NCI-H1436 (cell line): ENCODE measurements at regions not wholly inside any gene's neighbourhood (a gene's known extent, or its start where the extent isn't known, plus 50 kb on each side); places are given as distances from the start of the nearest gene placed in this dataset.

Source experiments
- DNase-seq: peaks from one replicate; lab custom pipeline; 2025; lab: John Stamatoyannopoulos, UW

GRCh38 chr3:106700981-106701380 is 676.3 kb upstream of the CCDC54 start:
- no peak for DNase-seq

- DNase-seq = no peak
Observed at GRCh38 chr3:106703524-106703923, 673.7 kb upstream of the CCDC54 start.

- DNase-seq = no peak
Observed at GRCh38 chr3:106707347-106707746, 669.9 kb upstream of the CCDC54 start.

- DNase-seq = no peak
Observed at GRCh38 chr3:106710596-106710995, 666.6 kb upstream of the CCDC54 start.

GRCh38 chr3:106711650-106712049 is 665.6 kb upstream of the CCDC54 start:
- DNase-seq = no peak

- DNase-seq = no peak
Observed at GRCh38 chr3:106714400-106714799, 662.8 kb upstream of the CCDC54 start.

- DNase-seq = no peak
Observed at GRCh38 chr3:106715286-106715685, 662.0 kb upstream of the CCDC54 start.

GRCh38 chr3:106717178-106717780 is 660.0 kb upstream of the CCDC54 start:
- no peak for DNase-seq

GRCh38 chr3:106719077-106719476 is 658.2 kb upstream of the CCDC54 start:
- no peak for DNase-seq

- no peak for DNase-seq
Observed at GRCh38 chr3:106719583-106719982, 657.7 kb upstream of the CCDC54 start.

- no peak for DNase-seq
Observed at GRCh38 chr3:106720510-106720909, 656.7 kb upstream of the CCDC54 start.

GRCh38 chr3:106725566-106725965 is 651.7 kb upstream of the CCDC54 start:
- no peak for DNase-seq

GRCh38 chr3:106728315-106729098 is 648.7 kb upstream of the CCDC54 start:
- DNase-seq = no peak

- no peak for DNase-seq
Observed at GRCh38 chr3:106729481-106729880, 647.8 kb upstream of the CCDC54 start.

- DNase-seq = no peak
Observed at GRCh38 chr3:106731230-106731629, 646.0 kb upstream of the CCDC54 start.

- DNase-seq = no peak
Observed at GRCh38 chr3:106734712-106735111, 642.5 kb upstream of the CCDC54 start.

GRCh38 chr3:106737265-106737664 is 640.0 kb upstream of the CCDC54 start:
- DNase-seq = no peak

GRCh38 chr3:106740116-106740515 is 637.1 kb upstream of the CCDC54 start:
- DNase-seq = no peak

- DNase-seq = no peak
Observed at GRCh38 chr3:106745344-106746168, 631.7 kb upstream of the CCDC54 start.

GRCh38 chr3:106746286-106746685 is 631.0 kb upstream of the CCDC54 start:
- no peak for DNase-seq

- DNase-seq = no peak
Observed at GRCh38 chr3:106748472-106749262, 628.6 kb upstream of the CCDC54 start.

GRCh38 chr3:106750092-106750491 is 627.1 kb upstream of the CCDC54 start:
- no peak for DNase-seq
